ENCODE measurements at regions not wholly inside any gene's neighbourhood (a gene's known extent, or its start where the extent isn't known, plus 50 kb on each side); places are given as distances from the start of the nearest gene placed in this dataset.

- TF ChIP-seq ARNT (IDR thresholded peaks at IDR 0.05) = no peak
- TF ChIP-seq CTBP1 (IDR thresholded peaks at IDR 0.05; ENCODE audit: borderline replicate concordance) = no peak
- no peak for TF ChIP-seq BHLHE40 (IDR thresholded peaks at IDR 0.05; ENCODE audit: borderline replicate concordance)
- TF ChIP-seq SUZ12 (IDR thresholded peaks at IDR 0.05) = no peak
- no peak for TF ChIP-seq FOXM1 (IDR thresholded peaks at IDR 0.05; ENCODE audit: borderline replicate concordance)
- no peak for TF ChIP-seq L3MBTL2 (conservative IDR thresholded peaks at IDR 0.05)
- no peak for TF ChIP-seq FOXK2 (IDR thresholded peaks at IDR 0.05)
- no peak for TF ChIP-seq PKNOX1 (IDR thresholded peaks at IDR 0.05)
- no peak for TF ChIP-seq SP1 (IDR thresholded peaks at IDR 0.05)
- TF ChIP-seq ZNF384 (IDR thresholded peaks at IDR 0.05) = no peak
- TF ChIP-seq ELF4 (IDR thresholded peaks at IDR 0.05) = no peak
- TF ChIP-seq FOXA1 (IDR thresholded peaks at IDR 0.05) = no peak
- no peak for TF ChIP-seq TARDBP (IDR thresholded peaks at IDR 0.05)
- no peak for TF ChIP-seq NFRKB (IDR thresholded peaks at IDR 0.05)
Measured at GRCh38 chr16:55062442-55062841, 131.8 kb downstream of the IRX5 start.

Measured in HEK293T (cell line).